Stimulated activated CD4-positive, alpha-beta T cell treated with anti-CD3 and anti-CD28 coated beads, Interleukin-4, amount 100 ng/mL, for 4 hours (primary cell): ENCODE measurements at regions not wholly inside any gene's neighbourhood (a gene's known extent, or its start where the extent isn't known, plus 50 kb on each side); places are given as distances from the start of the nearest gene placed in this dataset.
"Not testable (repeated sequence)": the region's sequence is repeated elsewhere in the genome, so short reads cannot be mapped to it uniquely, and the experiment has no call there.

ENCODE experiments used
- DNase-seq, 2 experiments: peaks; one replicate each; pipeline ENCODE4 v3.0.0-alpha.2; 2020

DNA sequence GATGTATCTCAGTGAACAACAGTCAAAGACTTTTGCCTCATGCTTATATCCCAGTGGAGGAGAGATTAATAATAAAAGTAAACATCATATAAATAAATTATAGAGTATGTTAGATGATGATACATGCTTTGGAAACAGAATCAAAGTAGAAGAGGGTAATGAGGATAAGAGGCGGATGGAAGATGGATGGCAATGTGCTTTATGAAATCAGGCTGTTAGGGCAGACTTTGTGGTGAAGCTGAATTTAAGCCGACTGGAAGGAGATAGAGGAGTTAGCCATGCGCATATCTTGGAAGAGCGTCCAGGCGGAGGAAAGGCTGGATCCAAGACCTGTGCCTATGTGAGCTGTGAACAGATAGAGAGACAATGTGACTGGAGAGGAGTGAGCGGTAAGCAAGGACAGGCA lies 74.9 kb upstream of the GUCY1A1 start:
- no peak for DNase-seq

GRCh38 chr4:155590796-155591585 lies 75.7 kb upstream of the GUCY1A1 start:
- DNase-seq = no peak

DNA sequence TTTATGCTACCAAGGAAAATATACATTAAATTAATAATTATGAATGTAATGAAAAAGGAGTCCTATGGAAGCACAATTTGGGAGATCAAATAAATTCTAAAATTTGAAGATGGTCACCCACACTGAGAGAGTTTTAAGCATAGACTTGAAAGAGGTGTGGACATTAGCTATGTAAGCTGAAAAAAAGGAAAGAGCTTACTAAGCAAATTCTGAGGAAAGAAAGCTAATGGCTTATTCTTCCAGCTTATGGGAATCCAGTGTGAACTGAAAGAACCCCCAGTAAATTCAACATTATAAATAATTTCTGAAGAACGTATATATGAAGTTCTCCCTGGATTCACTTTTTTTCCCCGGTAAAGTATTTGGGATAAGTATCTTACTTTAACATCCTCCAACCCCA lies 78.2 kb upstream of the GUCY1A1 start:
- DNase-seq = no peak

GRCh38 chr4:155587766-155588165 lies 78.9 kb upstream of the GUCY1A1 start:
- no peak for DNase-seq

GRCh38 chr4:155582971-155583437 lies 83.6 kb upstream of the GUCY1A1 start:
- DNase-seq = no peak

DNA sequence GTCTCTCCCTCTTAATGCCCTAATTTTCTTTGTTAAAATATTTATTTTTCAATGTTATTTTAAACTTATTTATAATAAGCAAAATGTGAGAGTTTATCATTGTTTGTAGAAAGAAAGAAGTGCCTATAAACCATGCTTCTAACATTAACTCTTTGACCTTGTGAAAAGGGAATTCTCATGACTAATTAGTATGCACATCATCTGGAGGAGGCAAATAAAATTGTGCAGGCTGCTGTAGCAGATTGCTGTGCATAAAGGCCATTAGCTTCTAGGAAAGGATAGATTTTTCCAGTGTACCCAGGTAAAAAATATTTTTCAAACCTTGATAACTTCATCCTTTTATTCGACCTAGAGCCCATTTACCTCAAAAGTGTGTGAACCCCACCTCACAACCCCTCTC lies 84.6 kb upstream of the GUCY1A1 start:
- DNase-seq = no peak

- no peak for DNase-seq
Measured at GRCh38 chr4:155578726-155579370, 87.8 kb upstream of the GUCY1A1 start.

DNA sequence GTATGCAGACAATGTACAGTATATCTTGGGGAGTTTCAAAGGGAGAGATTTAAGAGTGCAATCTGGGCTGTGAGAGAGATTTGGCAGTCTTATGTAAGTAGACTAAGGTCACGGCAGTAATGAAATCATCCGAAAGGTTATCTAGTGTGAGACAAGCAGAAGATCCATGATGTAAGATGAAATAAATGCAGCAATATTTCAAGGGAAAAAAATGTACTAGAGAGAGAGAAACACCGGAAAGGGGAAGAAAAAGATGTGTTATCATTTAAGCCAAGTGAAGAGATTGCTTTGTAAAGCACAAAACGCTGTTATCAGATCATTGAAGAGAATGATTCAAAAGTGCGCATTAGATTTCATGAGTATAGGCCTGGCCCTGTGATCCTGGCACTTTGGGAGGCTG lies 88.4 kb upstream of the GUCY1A1 start:
- DNase-seq = no peak

- not testable (repeated sequence) for DNase-seq
Measured at GRCh38 chr4:155574329-155574728, 92.3 kb upstream of the GUCY1A1 start.

DNA sequence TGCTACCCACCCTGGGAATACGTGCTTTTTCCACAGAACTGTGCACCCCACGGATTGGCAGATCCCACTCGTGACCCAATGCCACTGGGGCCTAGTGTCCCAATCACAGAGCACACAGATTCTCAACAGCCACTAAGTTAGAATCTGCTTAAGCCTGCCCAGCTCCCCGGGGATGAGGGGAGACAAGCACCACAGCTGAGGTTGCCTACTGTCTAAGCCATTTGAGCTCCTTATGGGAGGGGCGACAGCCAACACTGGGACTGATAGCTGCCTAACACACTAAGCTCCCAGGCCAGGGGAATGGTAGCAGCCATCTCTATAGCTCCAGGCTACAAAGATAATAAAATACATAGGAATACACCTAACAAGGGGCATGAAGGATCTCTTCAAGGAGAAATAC lies 93.5 kb upstream of the GUCY1A1 start:
- DNase-seq = no peak

DNA sequence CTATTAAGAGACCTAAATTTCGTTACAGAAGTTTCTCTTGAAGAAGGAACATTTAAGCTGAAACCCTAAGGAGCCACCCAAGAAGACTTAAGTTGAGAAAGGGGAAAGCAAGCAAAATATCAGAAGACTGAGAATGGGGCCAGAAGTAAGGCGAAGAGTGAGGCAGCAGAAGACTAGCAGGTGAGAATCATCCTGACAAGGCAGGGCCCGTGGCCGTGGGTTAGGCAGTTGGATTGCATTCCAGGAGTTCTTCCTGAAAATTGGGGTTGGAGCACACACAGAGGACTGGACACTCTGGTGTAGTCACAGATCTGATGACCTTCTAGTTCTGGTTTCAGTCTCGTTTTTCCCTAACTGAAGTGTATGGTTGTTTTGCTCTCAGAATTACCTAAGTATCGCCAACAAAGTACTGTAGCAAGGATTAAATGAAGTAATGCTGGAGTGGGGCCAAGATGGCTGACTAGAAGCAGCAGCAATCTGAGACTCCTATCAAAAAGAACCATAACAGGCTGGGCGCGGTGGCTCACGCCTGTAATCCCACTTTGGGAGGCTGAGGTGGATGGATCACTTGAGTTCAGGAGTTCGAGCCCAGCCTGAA lies 94.4 kb upstream of the GUCY1A1 start:
- DNase-seq = no peak

GRCh38 chr4:155571184-155571944 lies 95.3 kb upstream of the GUCY1A1 start:
- DNase-seq = no peak

DNA sequence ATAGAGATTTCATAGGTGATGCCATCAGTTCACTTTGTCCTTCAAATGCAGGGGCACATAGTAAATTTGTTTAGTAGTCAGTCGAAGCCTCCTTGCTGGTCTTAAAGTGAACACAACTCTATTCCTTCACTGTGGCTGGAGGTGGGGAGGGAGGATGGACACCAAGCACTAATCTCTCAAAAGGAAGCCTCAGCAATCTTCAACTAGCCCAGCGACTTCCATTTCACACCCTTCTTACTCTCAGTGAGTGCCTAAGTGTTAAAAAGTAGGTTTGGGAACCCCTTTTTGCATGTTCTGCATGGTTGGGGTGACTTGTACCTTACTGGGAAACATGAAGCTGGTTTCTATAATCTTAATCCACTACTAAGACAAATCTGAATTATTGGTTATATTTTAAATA lies 96.0 kb upstream of the GUCY1A1 start:
- DNase-seq = no peak

DNA sequence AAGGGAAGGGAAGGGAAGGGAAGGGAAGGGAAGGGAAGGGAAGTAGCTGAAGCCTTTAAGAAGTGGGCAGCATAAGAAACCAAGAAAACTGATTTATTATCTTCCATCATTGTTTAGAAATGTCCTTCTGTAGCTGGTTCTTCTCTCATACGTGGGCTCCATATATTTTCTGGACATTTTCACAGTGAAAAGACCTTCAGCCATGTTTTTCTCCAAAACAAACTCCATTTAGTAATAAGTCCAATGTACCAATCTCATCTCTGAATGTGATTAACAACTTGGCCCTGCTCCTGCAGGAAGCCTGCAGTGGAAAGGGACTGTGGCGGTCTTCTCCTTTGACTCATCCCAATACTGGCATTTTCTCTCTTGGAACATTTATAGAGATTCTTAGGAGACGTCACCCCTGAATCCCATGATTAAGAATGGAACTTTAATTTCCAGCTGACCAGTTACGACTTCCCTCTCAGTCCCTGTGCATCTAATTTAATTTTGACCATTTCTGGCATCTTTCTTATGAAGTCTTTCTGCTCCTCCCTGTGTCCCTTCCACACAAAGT lies 96.6 kb upstream of the GUCY1A1 start:
- no peak for DNase-seq

GRCh38 chr4:155569471-155569870 lies 97.2 kb upstream of the GUCY1A1 start:
- DNase-seq = no peak

DNA sequence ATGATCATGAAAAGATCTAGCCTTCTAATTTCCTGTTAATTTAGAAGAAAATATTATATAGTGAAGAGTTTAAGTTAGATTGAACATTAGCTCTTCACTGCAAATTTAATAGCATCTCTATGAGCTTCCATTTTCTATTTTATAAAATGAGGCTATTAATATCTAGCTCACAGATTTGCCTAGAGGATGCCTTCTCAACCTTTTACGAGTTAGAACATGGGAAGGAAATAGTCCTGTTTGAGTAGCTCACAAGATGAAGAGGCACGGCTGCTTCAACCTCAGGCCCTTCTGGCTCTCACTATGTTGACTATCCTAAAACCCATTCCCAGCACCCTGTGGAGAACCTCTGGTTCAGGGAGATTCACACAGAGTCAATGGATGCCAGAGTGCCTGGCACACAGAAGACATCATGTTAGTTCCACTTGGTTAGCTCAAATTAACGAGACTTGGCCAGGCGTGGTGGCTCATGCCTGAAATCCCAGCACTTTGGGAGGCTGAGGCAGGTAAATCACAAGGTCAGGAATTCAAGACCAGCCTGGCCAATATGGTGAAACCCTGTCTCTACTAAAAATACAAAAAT lies 97.9 kb upstream of the GUCY1A1 start:
- no peak for DNase-seq

- DNase-seq = no peak
Measured at GRCh38 chr4:155566354-155566753, 100.3 kb upstream of the GUCY1A1 start.

GRCh38 chr4:155565776-155566175 lies 100.9 kb upstream of the GUCY1A1 start:
- no peak for DNase-seq

GRCh38 chr4:155565330-155565729 lies 101.3 kb upstream of the GUCY1A1 start:
- DNase-seq = no peak

DNA sequence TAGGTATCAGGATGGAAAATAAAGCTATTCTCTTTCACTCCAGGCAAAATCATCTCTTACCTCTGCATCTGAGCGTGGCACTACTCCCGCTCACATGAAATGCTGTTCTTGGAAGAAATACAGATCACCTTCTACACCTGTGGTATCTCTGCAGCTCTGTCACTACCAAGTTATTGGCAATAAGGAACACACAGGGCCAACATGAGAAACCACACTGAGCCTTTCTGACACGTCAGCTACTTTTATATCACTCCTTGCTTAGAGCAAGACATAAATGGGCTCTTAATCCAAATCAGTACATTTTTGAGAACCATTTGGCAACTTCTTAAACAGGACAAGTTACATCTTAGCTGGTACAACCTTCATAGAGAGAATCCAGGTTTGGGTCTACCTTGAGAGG lies 101.8 kb upstream of the GUCY1A1 start:
- DNase-seq = no peak

DNA sequence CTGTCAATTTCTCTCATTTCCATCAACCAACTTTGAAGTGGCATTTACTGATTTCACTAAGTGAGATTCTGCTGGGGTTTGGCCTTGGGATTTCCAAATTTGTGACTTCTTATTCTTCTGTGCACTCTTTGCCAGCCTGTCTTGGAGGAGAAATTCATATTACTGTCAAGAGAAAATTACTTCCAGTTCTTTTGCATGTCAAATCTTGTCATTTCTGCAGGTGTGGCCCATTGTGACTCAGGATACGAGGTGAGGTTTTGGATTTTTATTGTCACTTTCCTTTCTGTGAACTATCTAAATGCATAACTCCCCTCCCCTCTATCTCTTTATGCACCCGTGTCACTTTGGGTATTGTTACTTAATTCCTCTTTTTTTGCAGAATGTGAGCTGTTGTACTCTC lies 102.6 kb upstream of the GUCY1A1 start:
- no peak for DNase-seq

- DNase-seq = no peak
Measured at GRCh38 chr4:155559915-155560314, 106.7 kb upstream of the GUCY1A1 start.

DNA sequence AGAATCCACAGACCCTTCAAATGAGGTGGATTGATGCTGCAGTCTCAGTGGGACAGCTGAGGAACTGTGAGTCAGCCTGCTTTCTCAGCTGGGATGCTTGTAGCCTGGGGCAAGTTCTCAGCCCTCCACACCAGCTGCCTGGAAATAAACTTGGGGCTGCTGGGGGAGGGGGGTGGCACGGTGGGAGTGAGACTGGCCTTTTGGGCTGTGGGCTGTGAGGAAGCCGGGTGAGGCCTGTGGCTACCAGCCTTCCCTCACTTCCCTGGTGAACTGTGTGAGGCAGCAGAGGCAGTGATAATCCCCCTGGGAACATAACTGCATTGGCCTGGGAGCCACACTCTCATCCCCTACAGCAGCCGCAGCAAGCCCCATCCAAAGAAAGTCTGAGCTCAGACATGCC lies 114.5 kb upstream of the GUCY1A1 start:
- no peak for DNase-seq
